Left kidney (tissue), 1 donor: ENCODE measurements at regions not wholly inside any gene's neighbourhood (a gene's known extent, or its start where the extent isn't known, plus 50 kb on each side); places are given as distances from the start of the nearest gene placed in this dataset.

Source experiments
- DNase-seq: peaks from one replicate; pipeline ENCODE4 v3.0.0-alpha.2; 2013

- DNase-seq = no peak
Measured at GRCh38 chr4:20451986-20452385, 200.3 kb downstream of the SLIT2 start.

GRCh38 chr4:20454515-20454914, 202.8 kb downstream of the SLIT2 start:
- no peak for DNase-seq

- no peak for DNase-seq
Measured at GRCh38 chr4:20456407-20456806, 204.7 kb downstream of the SLIT2 start.

DNA sequence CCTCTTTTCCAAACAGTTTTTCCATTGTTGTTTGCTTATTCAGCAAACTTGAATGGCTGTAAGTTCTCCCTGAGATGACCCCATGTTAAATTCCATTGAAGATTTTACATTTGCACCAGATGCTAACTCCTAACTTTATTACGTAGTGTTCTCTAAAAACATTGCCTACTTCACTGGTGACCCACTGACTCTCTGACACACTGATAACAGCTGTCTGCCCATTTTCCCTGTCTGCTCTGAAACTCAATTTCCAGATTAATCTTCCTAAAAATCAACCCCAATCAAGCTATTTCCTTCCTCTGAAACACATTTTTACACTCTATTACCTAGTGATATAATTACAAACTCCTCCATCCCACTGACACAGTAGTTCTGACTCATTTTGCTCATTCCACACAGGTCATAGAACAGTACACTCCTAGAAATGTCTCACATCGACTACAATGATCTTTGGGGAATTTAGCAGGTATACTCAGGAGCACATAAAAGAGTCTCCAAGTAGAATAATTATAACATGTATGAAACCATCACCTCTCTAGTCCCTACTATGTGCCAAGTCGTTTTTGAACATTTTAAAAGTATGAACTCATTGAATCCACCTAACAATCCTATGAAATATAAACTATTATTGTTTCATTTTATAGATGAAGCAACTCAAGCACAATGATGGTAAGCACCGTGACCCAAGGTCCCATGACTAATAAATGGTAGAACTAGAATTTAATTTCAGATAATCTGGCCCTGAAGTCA, 210.9 kb downstream of the SLIT2 start:
- DNase-seq = no peak

DNA sequence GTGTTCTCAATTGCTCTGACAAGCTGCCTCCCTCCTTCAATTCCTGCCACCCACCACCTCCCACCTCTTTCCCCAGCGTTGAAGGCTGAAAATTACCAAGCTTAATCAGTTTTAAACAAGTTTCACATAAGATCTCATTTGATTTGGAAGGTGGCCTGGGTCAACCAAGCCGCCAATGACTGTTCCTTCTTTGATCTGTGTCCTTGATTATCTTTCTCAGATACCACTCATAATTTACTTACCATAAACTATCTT, 211.4 kb downstream of the SLIT2 start:
- DNase-seq = no peak

DNA sequence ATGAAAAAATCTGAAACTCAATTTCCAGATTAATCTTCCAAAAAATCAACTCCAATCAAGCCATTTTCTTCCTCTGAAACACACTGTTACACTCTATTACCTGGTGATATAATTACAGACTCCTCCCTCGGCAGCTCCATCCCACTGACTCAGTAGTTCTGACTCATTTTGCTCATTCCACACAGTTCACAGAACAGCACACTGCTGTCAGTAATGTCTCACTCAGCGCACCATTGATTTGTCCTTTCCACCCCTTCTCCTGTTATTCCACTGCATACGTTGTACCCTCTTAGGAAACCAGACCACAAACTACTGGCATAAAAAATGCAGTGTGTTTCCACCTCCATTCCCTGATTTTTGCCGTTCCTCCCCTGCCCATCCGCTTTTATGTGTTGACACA, 212.7 kb downstream of the SLIT2 start:
- DNase-seq = no peak

DNA sequence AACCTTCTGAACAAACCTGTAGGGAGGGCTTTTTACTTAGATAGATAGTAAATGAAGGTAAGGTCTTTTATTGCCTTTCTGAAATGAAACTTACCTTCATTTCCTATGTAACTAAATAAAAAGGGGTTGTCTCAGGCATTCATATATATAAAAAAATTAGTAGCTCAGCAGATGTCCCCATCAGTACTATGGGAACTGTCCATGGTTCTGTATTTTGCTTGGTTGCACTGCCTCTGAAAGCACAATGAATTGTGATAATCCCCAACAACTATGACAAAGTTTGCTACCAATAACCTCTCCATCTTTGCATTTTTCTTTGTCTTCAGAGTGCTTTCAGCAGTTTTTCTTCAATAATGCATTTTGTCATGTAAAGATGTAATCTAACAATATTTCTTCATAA, 222.4 kb downstream of the SLIT2 start:
- peak; percentile 36 for DNase-seq

- no peak for DNase-seq
Measured at GRCh38 chr4:20478412-20478811, 221.8 kb upstream of the PACRGL start.

GRCh38 chr4:20480165-20480947, 219.9 kb upstream of the PACRGL start:
- DNase-seq = no peak

GRCh38 chr4:20483416-20483815, 216.8 kb upstream of the PACRGL start:
- no peak for DNase-seq

- DNase-seq = no peak
Measured at GRCh38 chr4:20486433-20486832, 213.8 kb upstream of the PACRGL start.

DNA sequence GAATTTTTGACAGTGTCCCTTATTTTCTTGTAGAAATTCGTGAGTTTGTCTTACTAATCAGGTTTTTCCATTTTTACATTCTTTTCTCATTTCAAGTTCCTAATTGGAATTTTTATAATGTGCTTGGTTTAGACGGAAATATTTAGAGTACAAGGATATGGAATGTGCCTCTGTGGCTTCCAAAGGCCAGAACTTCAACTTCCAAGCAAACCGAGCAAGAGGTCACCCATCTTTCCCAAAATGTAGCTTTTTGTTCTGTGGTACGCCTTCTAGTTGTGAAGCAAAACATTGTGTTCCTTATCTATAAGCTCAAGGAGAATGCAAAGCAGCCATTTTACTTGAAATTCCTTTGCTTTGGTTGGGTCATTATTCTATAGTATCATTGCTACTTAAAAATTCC, 212.8 kb upstream of the PACRGL start:
- no peak for DNase-seq

- DNase-seq = no peak
Measured at GRCh38 chr4:20487852-20488251, 212.4 kb upstream of the PACRGL start.

GRCh38 chr4:20490734-20491133, 209.5 kb upstream of the PACRGL start:
- no peak for DNase-seq

- no peak for DNase-seq
Measured at GRCh38 chr4:20493761-20494353, 206.4 kb upstream of the PACRGL start.

DNA sequence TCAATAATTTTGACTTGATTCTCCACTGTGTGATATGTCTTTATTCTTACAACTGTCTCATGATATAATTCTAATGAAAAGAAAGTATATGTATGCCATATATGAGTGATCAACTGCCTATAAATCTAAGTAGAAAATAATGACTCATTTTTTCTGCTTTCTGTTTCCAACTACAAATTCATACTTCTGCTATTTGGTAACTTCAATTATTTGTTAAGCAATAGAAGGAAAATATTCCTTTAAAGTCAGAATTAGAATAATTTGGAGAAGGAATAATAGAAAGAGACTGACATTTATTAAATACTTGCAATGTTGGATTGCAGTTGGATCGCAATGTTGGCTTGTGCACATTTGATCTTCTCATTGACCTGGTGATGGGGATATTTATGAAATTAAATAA, 204.2 kb upstream of the PACRGL start:
- no peak for DNase-seq

DNA sequence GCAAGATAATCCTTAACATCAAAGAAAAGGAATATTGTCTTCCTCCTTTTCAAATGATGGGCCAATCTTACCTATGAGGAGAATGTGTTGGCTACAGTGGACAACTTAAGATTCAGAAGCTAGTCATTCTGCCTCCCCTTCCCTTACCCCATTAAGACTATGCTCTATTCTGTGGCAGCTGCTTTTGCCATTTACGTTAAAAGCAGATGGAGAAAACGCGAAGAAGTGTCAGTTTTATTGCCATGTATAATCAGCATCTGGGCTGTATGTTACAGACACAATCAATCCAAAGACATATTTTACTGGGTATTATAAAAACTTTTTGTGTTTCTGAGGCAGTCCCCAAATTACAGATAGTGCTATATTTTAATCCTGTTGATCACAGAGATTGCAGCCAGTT, 196.1 kb upstream of the PACRGL start:
- no peak for DNase-seq

DNA sequence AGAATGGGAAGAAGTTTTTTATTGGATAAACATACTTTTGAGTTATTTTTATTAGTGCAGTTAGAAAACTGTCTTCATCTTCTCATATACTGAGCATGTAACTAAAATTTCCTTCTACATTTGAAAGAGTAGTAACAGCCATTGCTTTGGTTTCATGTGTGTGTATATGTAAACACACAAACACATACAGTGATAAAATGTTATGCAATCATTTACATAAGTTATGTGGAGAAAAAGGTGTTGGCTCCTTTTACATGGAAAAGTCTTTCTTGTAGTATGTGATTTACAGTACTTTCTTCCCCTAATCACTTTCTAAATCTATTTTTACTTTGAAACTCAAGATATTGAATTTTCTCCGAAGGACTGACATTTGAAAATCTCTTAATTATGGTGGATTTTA, 194.3 kb upstream of the PACRGL start:
- DNase-seq = no peak

- DNase-seq = no peak
Measured at GRCh38 chr4:20506827-20507226, 193.4 kb upstream of the PACRGL start.

GRCh38 chr4:20509315-20509714, 190.9 kb upstream of the PACRGL start:
- DNase-seq = no peak

- DNase-seq = no peak
Measured at GRCh38 chr4:20512033-20512792, 188.0 kb upstream of the PACRGL start.

DNA sequence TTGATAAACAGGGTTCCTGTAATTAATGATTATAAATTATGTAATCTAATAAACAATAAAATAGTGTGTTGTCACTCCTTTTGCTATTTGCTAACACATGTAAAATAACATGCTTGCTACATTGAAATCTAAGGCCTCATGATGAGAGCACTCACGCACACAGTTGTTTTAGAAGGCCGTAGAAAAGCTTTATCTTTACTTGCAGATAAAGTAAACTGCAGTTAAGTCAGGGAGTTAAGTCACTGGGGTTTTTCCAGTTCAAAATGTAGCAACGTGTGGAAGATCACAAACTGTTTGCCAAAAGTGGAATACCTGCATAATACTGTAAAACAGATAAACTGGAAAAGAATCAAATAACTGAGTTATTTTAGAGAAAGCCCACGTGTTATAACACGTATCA, 187.3 kb upstream of the PACRGL start:
- no peak for DNase-seq

DNA sequence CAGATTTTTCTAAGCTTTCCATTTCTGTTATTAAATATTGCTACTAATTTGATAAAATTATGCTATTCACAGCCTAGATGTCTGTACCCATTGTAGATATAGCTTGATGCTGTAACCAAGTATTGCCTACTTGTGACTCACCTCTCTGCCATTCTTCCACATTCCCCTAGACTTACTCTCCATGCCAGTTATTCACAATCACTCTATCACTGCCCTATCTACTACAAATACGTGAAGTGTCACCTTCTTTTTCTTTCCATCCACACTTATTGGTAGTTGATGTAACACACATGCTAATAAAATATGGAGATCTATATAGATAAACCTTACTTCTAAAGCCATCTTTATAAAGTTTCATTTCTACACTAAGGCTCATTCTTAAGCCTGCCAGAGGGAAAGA, 179.4 kb upstream of the PACRGL start:
- no peak for DNase-seq
